DMS 273 (cell line): ENCODE measurements at regions not wholly inside any gene's neighbourhood (a gene's known extent, or its start where the extent isn't known, plus 50 kb on each side); places are given as distances from the start of the nearest gene placed in this dataset.
A peak's percentile ranks its signal among the peaks of the same experiment; 100 is the strongest.

Source experiments
- DNase-seq: peaks from one replicate; lab custom pipeline; 2025; ENCODE audit not compliant: unreplicated experiment; lab: John Stamatoyannopoulos, UW

GRCh38 chr20:63128956-63129355 lies 87.0 kb downstream of the YTHDF1 start:
- DNase-seq: no peak

- no peak for DNase-seq
Observed at GRCh38 chr20:63128367-63128766, 87.6 kb downstream of the YTHDF1 start.

- DNase-seq: no peak
Observed at GRCh38 chr20:63127700-63128364, 88.1 kb downstream of the YTHDF1 start.

- DNase-seq: no peak
Observed at GRCh38 chr20:63126876-63127699, 88.8 kb downstream of the YTHDF1 start.

- DNase-seq: no peak
Observed at GRCh38 chr20:63125838-63126601, 89.9 kb downstream of the YTHDF1 start.

- DNase-seq: no peak
Observed at GRCh38 chr20:63125581-63125837, 90.4 kb downstream of the YTHDF1 start.

- DNase-seq: no peak
Observed at GRCh38 chr20:63124782-63125580, 91.0 kb downstream of the YTHDF1 start.

GRCh38 chr20:63124092-63124781 lies 91.7 kb downstream of the YTHDF1 start:
- DNase-seq: no peak

- no peak for DNase-seq
Observed at GRCh38 chr20:63123331-63123741, 92.6 kb downstream of the YTHDF1 start.

GRCh38 chr20:63122626-63123025 lies 93.3 kb downstream of the YTHDF1 start:
- no peak for DNase-seq

- DNase-seq: no peak
Observed at GRCh38 chr20:63121749-63122405, 94.1 kb downstream of the YTHDF1 start.

- no peak for DNase-seq
Observed at GRCh38 chr20:63121246-63121645, 94.7 kb downstream of the YTHDF1 start.

- DNase-seq: no peak
Observed at GRCh38 chr20:63120808-63121090, 95.2 kb downstream of the YTHDF1 start.

GRCh38 chr20:63119963-63120807 lies 95.7 kb downstream of the YTHDF1 start:
- no peak for DNase-seq

GRCh38 chr20:63119121-63119962 lies 96.6 kb downstream of the YTHDF1 start:
- DNase-seq: no peak

GRCh38 chr20:63118303-63119120 lies 97.4 kb downstream of the YTHDF1 start:
- peak; percentile 25 for DNase-seq

- DNase-seq: no peak
Observed at GRCh38 chr20:63117661-63118302, 98.1 kb downstream of the YTHDF1 start.
